SIG-M5 treated with dmso at 0.1 percent for 504 hours (cell line): ENCODE measurements at regions not wholly inside any gene's neighbourhood (a gene's known extent, or its start where the extent isn't known, plus 50 kb on each side); places are given as distances from the start of the nearest gene placed in this dataset.

Experiments
- DNase-seq: peaks from one replicate; lab custom pipeline; 2025; ENCODE audit not compliant: unreplicated experiment; lab: John Stamatoyannopoulos, UW

DNA sequence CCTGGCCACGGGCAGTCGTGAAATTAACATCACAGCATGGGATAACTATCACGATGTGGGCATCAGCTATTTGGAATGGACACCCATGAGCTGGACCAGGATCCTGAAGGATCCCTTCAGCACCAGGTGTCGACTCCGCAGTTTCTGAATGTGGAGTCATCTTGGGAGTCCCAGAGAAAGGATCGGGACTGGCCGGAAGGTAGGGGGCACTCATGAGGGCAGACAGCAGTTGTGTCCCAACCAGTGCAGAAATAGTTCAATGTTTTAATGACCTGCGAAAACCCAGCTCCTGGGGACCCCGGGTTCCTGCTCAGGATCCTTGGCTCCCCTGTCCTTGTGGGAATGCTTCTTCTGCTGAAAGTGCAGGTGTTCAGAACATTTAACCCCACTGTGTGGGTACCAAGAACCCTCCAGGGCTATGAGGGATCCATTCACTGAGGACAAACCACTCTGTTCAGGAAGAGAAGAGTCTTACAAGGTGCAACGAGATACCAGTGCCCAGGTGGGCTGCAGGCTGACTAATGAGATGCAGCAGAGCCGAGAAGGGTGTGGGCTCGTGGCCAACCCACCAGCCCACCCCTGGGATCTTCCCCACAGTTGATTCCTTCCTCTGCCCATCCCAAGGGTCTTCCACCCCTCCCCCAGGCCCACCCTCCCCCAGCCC is 154.8 kb downstream of the SALL1 start:
- no peak for DNase-seq

DNA sequence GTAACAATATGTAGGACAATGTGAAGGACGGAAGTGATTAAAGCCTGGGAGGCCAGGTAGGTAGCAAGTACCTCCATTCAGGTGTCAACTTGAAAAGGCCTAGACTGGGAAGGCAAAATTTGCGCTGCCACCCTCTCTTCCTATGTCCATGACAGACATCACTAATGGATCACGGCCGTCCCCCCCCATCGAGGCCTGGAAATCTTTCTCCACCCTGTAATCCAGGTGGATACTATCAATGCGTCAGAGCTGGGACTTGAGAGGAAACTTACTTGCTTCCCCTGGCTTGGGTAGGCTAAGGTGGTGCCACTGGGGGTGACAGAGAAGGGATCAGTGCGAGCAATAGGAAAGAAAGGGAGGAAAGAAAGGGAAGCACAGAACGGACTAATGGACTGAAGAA is 156.1 kb downstream of the SALL1 start:
- DNase-seq: no peak

DNA sequence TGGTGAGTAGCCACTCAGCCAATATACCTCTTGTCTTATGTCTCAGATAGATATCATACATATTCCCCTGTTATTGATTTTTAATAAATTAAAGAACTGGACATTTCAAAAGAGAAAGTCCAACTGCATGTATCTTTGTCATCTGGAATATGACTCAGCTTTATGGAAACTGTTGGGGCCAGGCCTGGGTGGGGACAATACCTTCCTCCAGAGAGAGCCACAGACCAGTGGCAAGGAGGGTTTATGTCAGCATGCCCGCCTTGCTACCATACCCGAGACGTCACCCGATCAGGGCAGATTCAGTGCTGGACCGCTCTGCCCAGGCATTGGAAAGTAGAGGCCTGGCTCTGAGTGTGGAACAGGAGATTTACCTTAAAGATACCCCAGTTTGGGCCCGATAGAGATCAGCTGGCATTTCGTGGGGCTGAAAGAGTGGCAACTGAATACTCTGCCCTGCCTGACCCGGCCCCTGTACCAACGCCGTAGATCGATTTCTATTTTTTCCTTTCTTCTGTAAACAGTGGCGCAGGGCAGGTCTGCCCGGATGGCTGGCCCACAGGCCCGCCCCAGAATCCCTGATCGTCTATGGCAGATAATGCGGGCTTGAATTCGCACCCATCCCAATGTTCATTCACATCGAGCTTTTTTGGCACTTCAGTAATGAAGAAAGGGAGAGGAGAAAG is 158.6 kb downstream of the SALL1 start:
- no peak for DNase-seq

DNA sequence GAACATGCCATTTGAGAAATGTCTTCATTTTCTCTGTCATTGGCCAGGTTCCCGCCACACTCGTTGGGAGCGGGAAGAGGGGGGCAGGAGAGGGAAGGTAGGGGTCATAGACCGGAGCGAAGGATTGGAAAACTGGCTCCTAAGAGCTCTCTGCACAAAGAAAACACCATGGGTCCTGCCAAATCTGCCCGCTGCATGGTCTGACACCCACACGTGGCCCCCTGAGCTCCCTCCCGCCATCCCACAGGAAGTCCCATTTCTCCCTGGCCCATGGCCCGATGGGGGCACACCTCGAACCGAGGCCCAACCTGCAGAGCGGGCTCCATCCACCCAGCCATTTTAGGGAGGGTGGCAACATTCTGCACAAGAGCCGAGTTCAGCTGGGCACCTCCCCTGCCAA is 159.6 kb downstream of the SALL1 start:
- DNase-seq: no peak

DNA sequence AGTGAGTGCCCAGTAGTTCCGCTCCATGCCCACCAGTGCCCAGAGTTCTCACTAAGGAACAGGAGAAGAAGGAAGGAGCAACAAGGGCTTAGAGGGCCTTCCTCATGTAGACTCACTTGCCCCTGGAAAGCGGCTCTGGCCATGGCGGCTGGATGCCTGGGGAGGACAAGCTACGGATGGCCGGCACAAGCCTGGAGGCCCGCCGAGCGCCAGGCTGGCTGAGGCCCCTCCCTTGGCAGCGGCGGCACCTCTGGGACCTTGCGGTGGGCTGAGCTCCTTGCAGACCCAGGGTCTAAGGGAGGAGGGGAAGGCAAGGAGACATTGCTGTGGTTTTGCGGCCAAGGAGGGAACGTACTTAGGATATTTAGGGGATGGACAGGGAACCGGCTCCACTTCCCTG is 160.1 kb downstream of the SALL1 start:
- no peak for DNase-seq

DNA sequence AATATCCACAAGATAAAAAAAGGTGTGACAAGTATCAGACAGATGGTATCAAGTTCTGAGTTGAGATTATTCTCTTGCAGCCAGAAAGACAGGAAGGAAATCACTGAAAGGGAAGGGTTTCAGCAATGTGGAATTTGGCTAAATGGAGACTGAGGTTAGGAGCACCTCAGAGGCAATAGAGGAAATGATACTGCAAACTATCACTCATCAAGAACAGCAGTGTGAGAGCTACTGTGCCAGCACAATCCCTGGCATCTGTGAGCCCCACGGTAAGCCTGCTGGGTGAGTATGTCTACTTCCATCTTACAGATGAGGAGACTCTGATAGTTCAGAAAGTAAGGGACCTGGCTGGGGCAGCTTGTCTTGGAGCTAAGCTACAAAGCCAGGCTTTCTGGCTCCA is 162.0 kb downstream of the SALL1 start:
- DNase-seq: no peak

DNA sequence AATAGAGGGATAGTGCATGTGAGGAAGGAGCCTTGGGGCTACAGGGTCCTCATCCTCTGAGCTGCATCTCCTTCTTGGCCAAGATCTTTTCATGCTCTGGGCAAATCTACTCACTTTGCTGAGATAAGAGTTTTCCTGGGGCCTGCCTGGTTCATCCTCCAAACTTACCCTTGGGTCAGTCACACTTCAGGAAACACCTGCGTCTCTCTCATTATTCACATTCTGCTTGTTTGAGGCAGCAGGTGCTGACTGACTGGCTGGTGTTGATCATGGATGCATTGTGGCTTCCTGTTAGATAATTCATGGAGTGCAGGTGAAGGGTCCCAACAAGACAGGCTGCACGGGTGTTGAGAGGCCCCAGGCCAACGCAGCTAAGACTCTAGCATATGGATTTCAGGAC is 162.6 kb downstream of the SALL1 start:
- no peak for DNase-seq

DNA sequence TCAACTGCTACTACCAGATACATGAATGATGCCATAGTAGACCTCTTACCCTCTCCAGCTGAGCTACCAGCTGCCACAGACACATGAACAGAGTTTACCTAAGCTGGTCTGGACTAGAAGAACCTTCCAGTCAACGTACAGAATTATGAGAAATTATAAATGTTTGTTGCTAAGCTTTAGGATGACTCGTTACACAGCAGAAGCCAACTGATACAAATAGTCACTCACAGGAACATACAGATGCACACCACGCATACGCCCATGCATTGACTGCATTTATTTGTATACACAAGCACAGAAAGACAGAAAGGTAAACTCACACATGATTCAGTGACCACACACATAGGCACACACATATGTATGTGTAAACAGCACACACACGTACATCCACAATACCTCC is 164.6 kb downstream of the SALL1 start:
- DNase-seq: no peak

DNA sequence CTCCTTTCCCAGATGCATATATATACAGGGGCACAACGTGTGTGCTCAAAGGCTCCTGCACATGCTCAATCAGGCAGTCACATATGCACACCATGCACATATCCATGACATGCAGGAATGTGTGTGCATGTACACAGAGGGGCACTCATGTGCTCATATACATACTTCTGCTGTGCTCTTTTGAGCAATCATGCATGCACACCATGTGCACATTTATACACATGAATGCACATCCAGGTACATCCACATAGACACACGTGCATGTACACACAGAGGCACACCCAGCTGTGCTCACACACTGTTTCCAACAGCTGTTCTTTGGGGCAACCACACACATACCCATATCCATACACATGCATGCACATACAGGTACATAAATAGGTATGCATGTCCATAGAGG is 165.3 kb downstream of the SALL1 start:
- no peak for DNase-seq

DNA sequence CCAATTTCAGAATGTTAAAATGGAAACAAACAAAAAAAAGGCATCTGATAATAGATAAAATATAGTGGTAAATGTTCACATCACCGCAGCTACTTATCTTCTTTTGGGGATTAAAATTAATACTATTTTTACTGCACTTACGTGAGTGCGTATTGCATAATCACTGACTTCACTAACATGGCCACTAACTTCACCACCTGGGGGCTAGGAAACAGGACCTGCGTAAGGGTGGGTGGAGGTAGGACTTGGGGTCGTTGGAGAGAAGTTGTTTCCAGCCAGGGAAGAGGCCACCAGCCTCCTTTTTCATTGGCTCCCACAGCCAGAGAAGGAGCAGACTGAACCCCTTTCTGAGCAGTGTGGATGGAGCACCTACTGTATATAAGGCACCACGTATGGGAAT is 166.4 kb downstream of the SALL1 start:
- DNase-seq: no peak

DNA sequence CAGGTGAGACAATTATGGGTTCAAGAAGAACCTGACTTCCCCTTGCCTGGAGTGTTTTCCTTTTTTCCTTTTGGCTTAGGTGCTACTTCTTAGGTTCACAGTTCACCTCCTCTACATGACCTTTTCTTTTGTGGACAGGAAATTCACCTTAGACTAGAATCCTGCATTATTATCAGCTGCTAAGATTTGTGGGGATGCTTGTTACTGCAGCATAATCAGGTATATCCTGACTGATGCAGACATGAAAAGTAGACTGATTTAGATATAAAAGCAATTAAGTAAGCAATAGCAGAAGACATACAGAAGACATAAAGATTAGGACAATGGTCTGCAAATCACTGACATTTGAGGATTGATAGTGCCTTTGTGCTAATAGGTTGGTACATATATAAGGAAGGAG is 168.3 kb downstream of the SALL1 start:
- no peak for DNase-seq

DNA sequence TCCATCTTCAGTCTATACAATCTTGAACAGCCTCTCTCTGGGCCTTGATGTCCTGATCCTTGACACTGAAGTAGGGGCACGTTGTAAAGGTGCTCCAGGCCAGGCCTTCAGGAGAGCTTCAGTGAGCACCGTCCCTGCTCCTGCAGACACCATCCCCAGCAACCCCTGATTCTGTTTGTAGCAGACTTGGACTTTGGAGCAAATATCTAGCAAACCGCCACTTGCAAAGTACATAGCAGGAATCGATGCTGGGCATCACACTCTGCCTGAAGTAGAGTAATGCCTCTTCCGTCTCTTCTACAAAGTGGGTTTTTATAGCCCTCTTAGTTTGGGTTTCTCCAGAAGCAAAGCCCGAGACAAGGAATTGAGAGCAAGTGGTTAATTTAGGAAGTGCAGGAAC is 169.1 kb downstream of the SALL1 start:
- DNase-seq: no peak

DNA sequence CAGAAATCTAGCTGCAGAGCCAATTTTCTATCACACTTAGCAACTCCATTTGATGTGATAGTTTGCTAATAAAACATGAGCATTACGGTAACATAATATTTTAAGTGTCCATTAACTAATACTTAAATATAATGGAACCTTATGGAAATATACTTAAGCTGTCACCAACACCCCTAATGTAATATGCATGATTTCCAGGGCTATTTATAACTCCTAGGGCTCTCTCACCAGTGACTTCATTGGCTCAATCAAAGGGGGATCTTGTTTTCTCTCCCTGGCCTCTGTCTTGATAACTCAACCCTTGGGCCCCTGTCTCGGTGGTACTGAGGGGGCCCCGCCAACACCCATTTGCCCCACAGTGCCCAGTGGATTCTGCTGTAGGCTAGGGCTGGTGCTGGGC is 170.4 kb downstream of the SALL1 start:
- DNase-seq: no peak

DNA sequence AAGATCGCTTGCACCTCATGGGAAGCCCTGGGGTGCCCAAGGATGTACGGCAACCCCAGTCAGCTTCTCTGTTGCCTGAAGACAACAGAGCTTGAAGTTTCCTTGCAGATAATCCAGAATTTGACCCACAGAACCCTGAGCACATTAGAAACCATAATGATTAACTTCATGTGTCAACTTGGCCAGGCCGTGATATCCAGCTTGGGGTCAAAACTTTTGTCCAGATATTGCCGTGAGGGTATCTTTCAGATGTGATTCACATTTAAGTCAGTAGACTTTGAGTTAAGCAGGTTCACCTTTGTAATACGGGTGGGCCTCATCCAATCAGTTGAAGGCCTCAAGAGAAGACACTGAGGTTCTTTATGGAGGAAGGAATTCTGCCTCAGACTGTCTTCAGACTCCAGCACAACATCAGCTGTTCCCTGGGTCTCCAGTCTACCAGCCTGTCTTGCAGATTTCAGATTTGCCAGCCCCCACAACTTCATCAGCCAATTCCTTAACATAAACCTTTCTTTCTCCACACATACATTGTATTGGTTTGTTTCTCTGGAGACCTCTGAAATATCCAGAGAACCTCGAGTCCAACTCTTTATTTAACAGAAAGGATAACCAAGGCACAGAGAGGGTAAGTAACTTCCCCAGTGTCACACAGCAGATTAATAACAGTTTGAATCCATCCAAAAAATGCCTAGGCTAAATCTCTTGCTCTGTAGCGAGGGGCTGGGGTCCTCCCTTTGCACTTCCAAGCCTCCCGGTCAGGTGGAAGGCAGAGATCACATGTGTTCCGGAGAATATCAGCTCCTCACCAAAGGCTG is 171.1 kb downstream of the SALL1 start:
- DNase-seq: no peak

DNA sequence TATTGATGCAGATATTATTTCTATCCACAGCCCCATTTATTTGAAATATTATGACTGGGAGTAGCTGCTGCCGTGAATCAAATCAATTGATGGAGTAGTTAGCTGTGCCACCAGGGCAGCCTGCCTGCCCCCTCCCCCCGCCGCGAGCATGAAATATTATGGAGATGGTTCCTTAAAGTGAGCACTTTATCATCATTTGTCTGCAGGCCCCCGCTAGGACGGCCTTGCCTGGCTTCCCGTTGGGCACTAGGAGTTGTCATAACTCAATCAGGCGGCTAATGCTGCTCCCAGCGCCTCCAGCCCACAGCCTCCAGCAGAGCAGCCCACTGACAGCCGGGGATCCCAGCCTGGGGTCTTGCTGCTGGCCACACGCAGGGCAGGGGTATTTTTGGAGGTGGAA is 173.9 kb downstream of the SALL1 start:
- no peak for DNase-seq

DNA sequence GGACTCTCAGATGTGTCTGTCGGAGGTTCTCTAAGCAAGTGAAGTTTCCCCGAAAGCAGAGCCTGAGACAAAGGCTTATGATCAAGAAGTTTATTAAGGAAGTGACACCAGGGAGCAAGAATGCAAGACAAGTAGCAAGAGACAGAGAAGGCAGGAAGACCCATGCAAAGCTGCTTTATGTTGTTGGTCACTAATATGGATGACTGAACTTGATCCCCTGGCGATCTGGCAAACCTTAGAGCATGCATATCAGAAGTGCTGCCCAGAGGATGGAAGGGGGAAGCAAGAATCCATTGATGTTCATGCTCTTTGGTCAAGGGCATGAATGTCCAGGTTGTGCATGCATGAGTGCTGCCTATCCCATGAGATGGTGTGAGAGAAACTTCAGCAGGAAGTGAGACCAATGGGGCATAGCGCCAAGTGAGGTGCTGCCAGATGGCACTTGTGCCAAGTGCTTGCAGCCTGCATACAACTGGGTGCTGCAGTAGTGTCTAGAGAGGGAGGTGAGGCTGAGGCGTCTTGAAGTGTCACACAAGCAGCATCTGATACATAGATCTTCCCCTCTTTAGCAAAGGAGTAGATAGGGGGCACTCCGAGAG is 176.5 kb downstream of the SALL1 start:
- DNase-seq: no peak

DNA sequence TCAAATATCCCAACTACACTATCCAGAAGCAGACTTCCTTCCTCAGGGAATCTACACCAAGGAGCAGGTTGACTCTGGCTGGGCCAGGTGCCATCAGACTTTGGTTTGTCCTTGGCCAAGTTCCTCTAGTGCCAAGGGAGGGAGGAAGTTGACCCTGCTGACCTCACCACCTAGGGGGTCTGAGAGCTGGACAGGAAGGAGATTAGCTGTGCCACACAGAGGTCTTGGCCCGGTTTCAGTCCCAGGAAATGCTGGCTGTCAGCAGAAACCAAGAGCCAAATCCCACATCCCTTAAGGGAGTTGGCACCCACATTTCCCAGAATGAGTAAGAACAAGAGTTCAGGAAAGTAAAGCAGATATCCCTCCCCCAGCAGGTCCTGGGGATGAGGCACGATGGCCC is 178.2 kb downstream of the SALL1 start:
- DNase-seq: no peak

DNA sequence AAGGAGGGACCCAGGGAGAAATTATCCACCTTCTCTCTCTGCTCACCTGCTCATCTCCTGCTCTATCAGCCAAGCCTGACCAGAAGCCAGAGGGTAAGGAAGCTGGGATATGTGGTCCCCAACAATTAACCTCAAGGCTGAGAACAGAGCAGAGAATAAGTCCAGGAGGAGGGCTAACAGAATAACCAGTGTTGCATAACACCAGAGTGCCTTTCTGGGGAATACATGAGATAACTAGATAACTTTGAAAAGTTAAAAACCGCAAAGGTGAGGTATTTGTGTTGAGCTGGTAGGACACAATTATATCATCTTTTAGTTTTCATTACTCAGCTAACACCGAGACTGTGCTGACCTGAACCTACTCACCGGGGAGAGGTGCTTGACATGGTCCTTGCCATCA is 180.8 kb downstream of the SALL1 start:
- no peak for DNase-seq

DNA sequence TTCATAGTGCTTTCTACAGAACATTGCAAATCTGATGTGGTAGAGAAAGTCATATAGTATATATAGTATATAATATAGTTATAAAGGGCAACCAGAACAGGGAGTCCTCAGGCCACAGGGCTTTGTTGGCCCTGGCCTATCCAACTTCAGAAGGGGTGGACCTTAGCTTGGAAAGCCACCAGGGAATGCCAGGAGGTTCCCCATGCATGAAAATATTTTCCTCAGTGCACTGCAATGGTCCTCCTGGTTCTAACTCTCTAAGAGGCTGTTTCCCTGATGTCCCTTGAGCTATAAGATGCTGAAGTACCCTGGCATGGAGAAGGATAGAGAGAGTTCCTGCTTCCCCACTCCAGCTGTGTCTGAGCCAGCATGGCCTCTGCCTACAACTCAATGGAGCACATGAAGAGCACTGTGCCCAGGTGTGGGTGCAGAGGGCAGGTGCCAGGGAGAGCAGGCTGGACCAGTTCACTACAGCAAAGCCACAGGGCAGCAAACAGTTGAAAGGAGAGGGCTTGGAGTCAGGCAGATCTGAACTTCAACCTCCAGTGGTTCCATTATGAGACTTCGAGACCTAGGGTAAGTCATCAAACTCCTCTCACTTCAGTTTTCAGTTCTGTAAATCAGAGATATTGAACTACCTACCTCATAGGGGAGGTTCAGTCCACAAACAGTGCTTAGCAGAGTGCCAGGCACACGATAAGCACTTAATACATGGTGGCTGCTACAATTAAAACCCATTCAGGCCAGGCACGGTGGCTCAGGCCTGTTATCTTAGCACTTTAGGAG is 183.1 kb downstream of the SALL1 start:
- DNase-seq: no peak

DNA sequence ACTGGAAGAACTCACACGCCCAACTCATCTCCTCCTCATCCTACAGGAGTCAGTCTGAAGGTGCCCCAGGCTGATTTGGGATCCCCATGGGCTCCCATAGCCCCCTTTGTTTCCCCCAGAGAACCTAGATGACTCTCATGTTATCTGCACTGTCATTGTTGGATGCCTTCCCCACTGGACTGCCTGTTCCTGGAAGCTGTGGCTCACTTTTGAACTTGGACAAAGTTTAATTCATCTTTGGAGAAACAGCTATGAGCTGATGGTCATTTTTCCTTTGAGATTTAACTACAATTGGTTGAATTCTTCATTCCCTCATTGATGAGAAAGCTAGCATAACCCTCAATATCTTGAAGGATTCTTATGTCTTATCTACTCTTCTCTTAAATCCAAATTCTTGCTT is 186.6 kb downstream of the SALL1 start:
- DNase-seq: no peak

DNA sequence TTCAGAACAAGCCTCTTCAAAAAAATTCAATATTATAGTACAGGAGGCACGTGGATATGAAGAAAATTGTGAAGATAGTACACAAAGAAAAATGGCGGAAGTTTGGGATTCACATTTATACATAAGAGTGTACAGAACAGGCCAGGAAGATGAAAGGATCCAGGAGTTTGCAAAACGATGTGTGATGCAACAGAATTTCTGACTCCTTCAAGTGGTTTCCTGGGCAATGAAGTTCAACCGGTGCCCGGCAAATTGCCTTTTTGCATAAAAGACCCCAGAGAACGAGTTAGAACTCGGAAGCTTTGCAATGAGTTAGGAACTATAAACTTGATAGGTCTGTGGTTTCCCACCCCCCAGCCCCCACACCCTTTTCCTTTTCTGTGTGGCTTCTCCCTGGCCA is 189.1 kb downstream of the SALL1 start:
- DNase-seq: no peak
